ENCODE measurements at regions not wholly inside any gene's neighbourhood (a gene's known extent, or its start where the extent isn't known, plus 50 kb on each side); places are given as distances from the start of the nearest gene placed in this dataset.
A peak's percentile ranks its signal among the peaks of the same experiment; 100 is the strongest.
"Not testable (repeated sequence)": the region's sequence is repeated elsewhere in the genome, so short reads cannot be mapped to it uniquely, and the experiment has no call there.

DNA sequence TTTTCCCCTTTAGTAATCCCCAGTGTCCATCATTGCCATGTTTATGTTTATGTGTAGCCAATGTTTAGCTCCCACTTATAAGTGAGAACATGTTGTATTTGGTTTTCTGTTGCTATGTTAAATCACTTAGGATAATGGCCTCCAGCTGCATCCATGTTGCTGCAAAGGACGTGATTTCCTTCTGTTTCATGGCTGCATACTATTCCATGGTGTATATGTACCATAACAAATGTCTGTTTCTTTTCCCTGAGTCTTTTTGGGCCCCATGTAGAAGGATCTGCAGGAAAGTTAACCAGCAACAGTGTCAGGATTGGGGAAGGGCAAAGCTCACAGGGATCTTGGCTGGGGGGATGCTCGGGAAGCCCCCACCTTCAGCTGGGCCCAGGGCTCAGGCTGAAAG, 64.3 kb upstream of the SULF2 start:
- Histone ChIP-seq H3K27ac (ENCODE audit: low read depth in 2 of 2, low read length in 2 of 2) (no peak overlapping the region), H3K4me3 (ENCODE audit: low read length in 3 of 3) (no peak overlapping the region), H3K36me3 (ENCODE audit: control insufficient read depth in 2 of 3, insufficient read depth in 3 of 3, low read length in 3 of 3) (no peaks in the 10 kb centered on the region), H3K4me1 (ENCODE audit: control insufficient read depth in 2 of 3, insufficient read depth in 2 of 3, low read depth in 1 of 3, low read length in 3 of 3) (no peaks in the 10 kb centered on the region), H3K27me3 (ENCODE audit: control insufficient read depth, insufficient read depth, low read length) (no peaks in the 10 kb centered on the region), H3K9me3 (ENCODE audit: control insufficient read depth in 2 of 3, insufficient read depth in 1 of 3, low read length in 3 of 3) (no peaks in the 10 kb centered on the region), H3K9ac (ENCODE audit: low read length in 3 of 3) (no peak overlapping the region)
- FAIRE-seq (no peak), DNase-seq (no peak)
- TF ChIP-seq, protein P1, sequence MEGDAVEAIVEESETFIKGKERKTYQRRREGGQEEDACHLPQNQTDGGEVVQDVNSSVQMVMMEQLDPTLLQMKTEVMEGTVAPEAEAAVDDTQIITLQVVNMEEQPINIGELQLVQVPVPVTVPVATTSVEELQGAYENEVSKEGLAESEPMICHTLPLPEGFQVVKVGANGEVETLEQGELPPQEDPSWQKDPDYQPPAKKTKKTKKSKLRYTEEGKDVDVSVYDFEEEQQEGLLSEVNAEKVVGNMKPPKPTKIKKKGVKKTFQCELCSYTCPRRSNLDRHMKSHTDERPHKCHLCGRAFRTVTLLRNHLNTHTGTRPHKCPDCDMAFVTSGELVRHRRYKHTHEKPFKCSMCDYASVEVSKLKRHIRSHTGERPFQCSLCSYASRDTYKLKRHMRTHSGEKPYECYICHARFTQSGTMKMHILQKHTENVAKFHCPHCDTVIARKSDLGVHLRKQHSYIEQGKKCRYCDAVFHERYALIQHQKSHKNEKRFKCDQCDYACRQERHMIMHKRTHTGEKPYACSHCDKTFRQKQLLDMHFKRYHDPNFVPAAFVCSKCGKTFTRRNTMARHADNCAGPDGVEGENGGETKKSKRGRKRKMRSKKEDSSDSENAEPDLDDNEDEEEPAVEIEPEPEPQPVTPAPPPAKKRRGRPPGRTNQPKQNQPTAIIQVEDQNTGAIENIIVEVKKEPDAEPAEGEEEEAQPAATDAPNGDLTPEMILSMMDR (IDR thresholded peaks at IDR 0.05; ENCODE audit: borderline replicate concordance, extremely low read depth, insufficient read depth), result no peak
- intact Hi-C loops (cut with DNase I), result no loop called here

DNA sequence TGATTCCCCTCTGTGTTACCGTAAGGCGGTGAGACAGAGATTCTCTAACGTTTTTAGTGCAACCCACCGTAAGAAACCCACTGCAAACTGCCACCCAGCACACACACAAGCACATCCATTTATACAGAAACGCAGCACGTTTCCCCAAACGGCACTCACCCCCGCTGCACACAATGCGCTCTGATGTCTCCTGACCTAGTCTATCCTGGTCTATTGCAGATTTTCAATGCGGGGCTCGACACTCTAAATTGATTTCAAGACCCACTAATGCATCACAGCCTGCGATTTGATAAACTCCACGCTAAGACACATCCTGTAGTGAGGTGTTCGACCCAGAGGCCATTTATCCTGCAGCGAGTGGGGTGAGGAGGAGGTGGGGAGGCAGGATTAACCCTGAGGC, 63.7 kb upstream of the SULF2 start:
- Histone ChIP-seq H3K27me3 (ENCODE audit: control insufficient read depth, insufficient read depth, low read length) (no peaks in the 10 kb centered on the region), H3K27ac (ENCODE audit: low read depth in 2 of 2, low read length in 2 of 2) (no peak overlapping the region), H3K36me3 (ENCODE audit: control insufficient read depth in 2 of 3, insufficient read depth in 3 of 3, low read length in 3 of 3) (no peaks in the 10 kb centered on the region), H3K9ac (ENCODE audit: low read length in 3 of 3) (no peak overlapping the region), H3K4me3 (ENCODE audit: low read length in 3 of 3) (no peak overlapping the region), H3K9me3 (ENCODE audit: control insufficient read depth in 2 of 3, insufficient read depth in 1 of 3, low read length in 3 of 3) (no peaks in the 10 kb centered on the region), H3K4me1 (ENCODE audit: control insufficient read depth in 2 of 3, insufficient read depth in 2 of 3, low read depth in 1 of 3, low read length in 3 of 3) (no peaks in the 10 kb centered on the region)
- intact Hi-C loops (cut with DNase I), result no loop called here
- TF ChIP-seq, protein P1 (IDR thresholded peaks at IDR 0.05; ENCODE audit: borderline replicate concordance, extremely low read depth, insufficient read depth), result no peak
- DNase-seq (no peak), FAIRE-seq (no peak)

DNA sequence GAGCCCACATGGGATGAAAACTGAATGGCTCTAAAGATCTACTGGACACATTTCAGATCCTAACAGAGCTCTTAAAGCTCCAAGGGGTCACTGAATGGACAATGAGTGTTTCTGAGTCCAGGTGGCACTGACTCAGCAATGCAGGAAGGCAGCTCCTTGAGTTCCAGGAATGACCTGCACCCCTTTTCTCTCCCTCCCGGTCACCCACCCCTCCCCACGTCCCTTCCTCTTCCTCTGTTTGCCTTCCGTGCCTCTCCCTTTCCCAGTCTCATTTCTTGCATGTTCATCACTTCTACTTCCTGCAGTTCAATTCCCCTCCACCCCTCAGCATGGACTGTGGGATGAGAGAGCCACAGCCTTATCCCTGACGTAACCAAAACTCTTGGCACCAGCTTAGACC, 63.3 kb upstream of the SULF2 start:
- FAIRE-seq; H3K9me3 ChIP-seq (ENCODE audit: control insufficient read depth in 2 of 3, insufficient read depth in 1 of 3, low read length in 3 of 3); H3K36me3 ChIP-seq (ENCODE audit: control insufficient read depth in 2 of 3, insufficient read depth in 3 of 3, low read length in 3 of 3); H3K27me3 ChIP-seq (ENCODE audit: control insufficient read depth, insufficient read depth, low read length); H3K9ac ChIP-seq (ENCODE audit: low read length in 3 of 3); H3K27ac ChIP-seq (ENCODE audit: low read depth in 2 of 2, low read length in 2 of 2); intact Hi-C loops (cut with DNase I); DNase-seq; H3K4me3 ChIP-seq (ENCODE audit: low read length in 3 of 3); H3K4me1 ChIP-seq (ENCODE audit: control insufficient read depth in 2 of 3, insufficient read depth in 2 of 3, low read depth in 1 of 3, low read length in 3 of 3): not testable (repeated sequence)

DNA sequence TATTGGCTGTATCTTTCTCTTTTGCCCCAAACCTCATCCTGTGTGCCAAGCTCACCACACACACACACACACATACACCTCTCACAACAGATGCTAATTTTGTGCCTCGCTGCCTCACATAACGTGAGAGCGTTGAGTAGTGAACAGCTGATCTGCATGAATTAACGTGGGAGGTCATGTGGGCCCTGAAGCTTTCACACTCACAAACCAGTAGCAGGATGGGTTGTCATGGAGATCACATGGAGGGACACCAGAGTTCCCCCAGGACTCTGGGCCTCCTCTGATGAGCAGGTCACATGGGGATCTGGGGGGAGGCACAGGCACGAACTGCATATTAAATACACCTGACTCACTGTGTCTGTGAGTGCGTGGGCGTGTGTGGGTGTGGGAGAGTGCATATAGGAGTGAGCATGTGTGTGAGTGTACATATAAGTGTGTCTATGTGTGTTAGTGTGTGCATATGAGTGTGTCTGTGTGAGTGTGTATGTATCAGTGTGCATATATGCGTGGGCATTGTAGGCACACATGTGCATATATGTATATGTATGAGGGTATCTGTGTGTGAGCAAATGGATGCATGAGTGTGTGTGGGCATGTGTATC, 62.7 kb upstream of the SULF2 start:
- Histone ChIP-seq H3K4me3 (ENCODE audit: low read length in 3 of 3) (no peak overlapping the region), H3K27ac (ENCODE audit: low read depth in 2 of 2, low read length in 2 of 2) (no peak overlapping the region), H3K36me3 (ENCODE audit: control insufficient read depth in 2 of 3, insufficient read depth in 3 of 3, low read length in 3 of 3) (no peaks in the 10 kb centered on the region), H3K9me3 (ENCODE audit: control insufficient read depth in 2 of 3, insufficient read depth in 1 of 3, low read length in 3 of 3) (no peaks in the 10 kb centered on the region), H3K27me3 (ENCODE audit: control insufficient read depth, insufficient read depth, low read length) (no peaks in the 10 kb centered on the region), H3K9ac (ENCODE audit: low read length in 3 of 3) (no peak overlapping the region), H3K4me1 (ENCODE audit: control insufficient read depth in 2 of 3, insufficient read depth in 2 of 3, low read depth in 1 of 3, low read length in 3 of 3) (no peaks in the 10 kb centered on the region)
- intact Hi-C loops (cut with DNase I), result no loop called here
- TF ChIP-seq, protein P1 (IDR thresholded peaks at IDR 0.05; ENCODE audit: borderline replicate concordance, extremely low read depth, insufficient read depth), result no peak
- DNase-seq, result peak in 3 of 5 donors; percentile 40 to 53 (median 43)
- no peak for FAIRE-seq

DNA sequence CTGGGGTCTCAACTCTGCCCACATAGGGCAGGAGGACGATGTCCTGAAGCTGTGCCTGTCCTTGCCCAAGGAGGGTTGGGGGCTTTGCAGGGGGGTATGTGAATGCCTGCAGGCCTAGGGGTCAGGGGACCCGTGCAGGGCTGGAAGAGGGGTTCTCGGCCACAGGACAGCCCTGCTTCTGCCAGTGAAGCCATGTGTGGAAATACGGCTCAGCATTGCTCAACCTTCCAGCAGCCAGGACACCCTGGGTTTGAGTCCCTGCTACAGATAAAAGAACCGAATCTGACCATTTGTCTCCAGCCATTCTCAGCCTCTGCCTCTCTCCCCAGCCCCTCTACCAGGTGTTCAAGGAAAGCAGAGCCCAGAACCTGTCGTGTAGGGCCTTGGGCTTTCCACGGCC, 61.9 kb upstream of the SULF2 start:
- H3K9me3 ChIP-seq (ENCODE audit: control insufficient read depth in 2 of 3, insufficient read depth in 1 of 3, low read length in 3 of 3); FAIRE-seq; H3K27me3 ChIP-seq (ENCODE audit: control insufficient read depth, insufficient read depth, low read length); intact Hi-C loops (cut with DNase I); H3K9ac ChIP-seq (ENCODE audit: low read length in 3 of 3); H3K36me3 ChIP-seq (ENCODE audit: control insufficient read depth in 2 of 3, insufficient read depth in 3 of 3, low read length in 3 of 3); H3K27ac ChIP-seq (ENCODE audit: low read depth in 2 of 2, low read length in 2 of 2); H3K4me1 ChIP-seq (ENCODE audit: control insufficient read depth in 2 of 3, insufficient read depth in 2 of 3, low read depth in 1 of 3, low read length in 3 of 3); H3K4me3 ChIP-seq (ENCODE audit: low read length in 3 of 3); DNase-seq: not testable (repeated sequence)

DNA sequence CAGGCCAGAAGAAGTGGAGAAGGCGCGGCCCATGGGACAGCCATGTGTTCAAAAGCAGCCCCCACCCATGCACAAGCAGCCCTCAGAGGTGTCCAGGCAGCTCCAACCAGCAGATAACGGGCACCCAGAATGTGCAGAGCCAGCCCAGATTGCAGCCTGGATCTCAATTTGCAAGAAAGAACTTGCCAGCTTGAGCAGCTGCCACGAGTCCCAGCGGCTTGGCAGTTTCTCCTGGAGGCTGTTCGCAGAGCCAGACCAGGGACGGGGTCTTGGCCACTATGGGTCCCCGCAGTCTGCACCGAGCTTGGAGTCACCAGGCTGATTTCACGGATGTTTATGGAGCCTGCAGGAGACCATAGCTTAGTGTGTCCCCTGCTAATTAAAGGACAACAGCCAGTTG, 61.4 kb upstream of the SULF2 start:
- H3K9me3 ChIP-seq (ENCODE audit: control insufficient read depth in 2 of 3, insufficient read depth in 1 of 3, low read length in 3 of 3); FAIRE-seq; H3K9ac ChIP-seq (ENCODE audit: low read length in 3 of 3); H3K27me3 ChIP-seq (ENCODE audit: control insufficient read depth, insufficient read depth, low read length); H3K27ac ChIP-seq (ENCODE audit: low read depth in 2 of 2, low read length in 2 of 2); H3K4me3 ChIP-seq (ENCODE audit: low read length in 3 of 3); H3K4me1 ChIP-seq (ENCODE audit: control insufficient read depth in 2 of 3, insufficient read depth in 2 of 3, low read depth in 1 of 3, low read length in 3 of 3); DNase-seq; intact Hi-C loops (cut with DNase I); H3K36me3 ChIP-seq (ENCODE audit: control insufficient read depth in 2 of 3, insufficient read depth in 3 of 3, low read length in 3 of 3): not testable (repeated sequence)
